Heart left ventricle (tissue), 16 donors: ENCODE measurements at regions not wholly inside any gene's neighbourhood (a gene's known extent, or its start where the extent isn't known, plus 50 kb on each side); places are given as distances from the start of the nearest gene placed in this dataset.

Experiments used
- ATAC-seq, 4 donors: fragments of 200-7000 bp; cut with Tn5 transposase; one replicate each; pipeline ENCODE4 v1.9.1; 2020 to 2022; ENCODE audit warnings: moderate library complexity in 4 of 4, mild to moderate bottlenecking in 3 of 4, moderate number of reproducible peaks in 1 of 4
- DNase-seq, 5 donors: peaks; one replicate each; pipeline ENCODE4 v3.0.0-alpha.2; 2020
- H3K27ac ChIP-seq, 12 donors: fragments of 200-600 bp; sonication (generic) in 4 of 12; one replicate each; pipeline versions ENCODE4 v1.5.0 to v1.8.0; 2016 to 2022; ENCODE audit warnings: mild to moderate bottlenecking in 2 of 12
- H3K27me3 ChIP-seq, 9 donors: fragments of 200-600 bp; sonication (generic) in 2 of 9; one replicate each; pipeline versions ENCODE4 v1.5.1 to v1.8.0; 2016 to 2022; ENCODE audit warnings: mild to moderate bottlenecking in 3 of 9
- H3K36me3 ChIP-seq, 9 donors: fragments of 200-600 bp; sonication (generic) in 2 of 9; one replicate each; pipeline versions ENCODE4 v1.5.0 to v1.8.0; 2018 to 2022; ENCODE audit warnings: mild to moderate bottlenecking in 2 of 9
- H3K4me1 ChIP-seq, 12 donors: fragments of 200-600 bp; sonication (generic) in 4 of 12; one replicate each; pipeline versions ENCODE4 v1.5.0 to v1.8.0; 2016 to 2022; ENCODE audit warnings: mild to moderate bottlenecking in 3 of 12
- H3K4me3 ChIP-seq, 12 donors: fragments of 200-600 bp; sonication (generic) in 4 of 12; one replicate each; pipeline versions ENCODE4 v1.5.0 to v1.8.0; 2017 to 2022; ENCODE audit warnings: mild to moderate bottlenecking in 9 of 12, moderate library complexity in 4 of 12
- H3K9me3 ChIP-seq, 12 donors: fragments of 200-600 bp; sonication (generic) in 4 of 12; one replicate each; pipeline versions ENCODE4 v1.5.0 to v1.8.0; 2016 to 2022; ENCODE audit warnings: mild to moderate bottlenecking in 1 of 12
- POLR2A ChIP-seq, 2 donors: fragments of 450-650 bp; IDR thresholded peaks; one replicate each; pipeline ENCODE4 v1.6.1; 2017; ENCODE audit warnings: antibody characterized with exemption in 2 of 2, mild to moderate bottlenecking in 2 of 2, moderate library complexity in 2 of 2
- WGBS, 4 donors: extraction: QIAGEN DNeasy Blood & Tissue Kit in 2 of 4; methylation state at CpG; one replicate each; pipeline versions ENCODE4 v1.1.5 to v1.1.7; 2013 to 2018; 5-methylcytosine and 5-hydroxymethylcytosine counted together
- intact Hi-C, 10 donors: fragments of 100-400 bp; cut with DNase I; formaldehyde crosslinking; loops; one replicate each; pipeline versions ENCODE4 v1.11.1 to v1.14.2; 2022
- TF ChIP-seq, protein P1 (sequence below), 12 donors: fragments of 200-600 bp; sonication (generic) in 4 of 12; IDR thresholded peaks; one replicate each; pipeline versions ENCODE4 v1.5.0 to v1.8.0; 2018 to 2022; ENCODE audit warnings: antibody characterized with exemption in 12 of 12, mild to moderate bottlenecking in 5 of 12
- donor health status: ischemic (EF 13 %, LVEDD 7.1; RV severe dilation, severe dysfunction).
- donor health status: healthy with polysubstance abuse.
- donor health status: DM: no; HTN: yes; CAD: no.
- donor health status: DM: no; HTN: no; CAD: no.
- donor health status: ischemic (EF 25% LVEDD 6.9; RV normal size, moderate dysfunction).
- donor health status: ischemic (EF 25% LVEDD 5.7; RV mildly dilated, moderate dysfunction).
- donor health status: healthy.
- donor health status: DM: yes; HTN: yes; CAD: no.
- donor health status: ischemic (EF 35%, LVEDD 5.7; RV mildly dilated, moderate dysfunction).
- donor health status: nonischemic (EF 11% LVEDD 7.7; RV severe dilation, severe dysfunction).
- donor health status: DM: yes; HTN: yes; CAD: no.
- donor health status: PGD.
- donor health status: ischemic (EF 29% LVEDD 5.4; RV normal size, mild dysfunction).
- donor health status: nonischemic (EF 23%, LVEDD 6.1; RV moderate dilation, normal function).

DNA sequence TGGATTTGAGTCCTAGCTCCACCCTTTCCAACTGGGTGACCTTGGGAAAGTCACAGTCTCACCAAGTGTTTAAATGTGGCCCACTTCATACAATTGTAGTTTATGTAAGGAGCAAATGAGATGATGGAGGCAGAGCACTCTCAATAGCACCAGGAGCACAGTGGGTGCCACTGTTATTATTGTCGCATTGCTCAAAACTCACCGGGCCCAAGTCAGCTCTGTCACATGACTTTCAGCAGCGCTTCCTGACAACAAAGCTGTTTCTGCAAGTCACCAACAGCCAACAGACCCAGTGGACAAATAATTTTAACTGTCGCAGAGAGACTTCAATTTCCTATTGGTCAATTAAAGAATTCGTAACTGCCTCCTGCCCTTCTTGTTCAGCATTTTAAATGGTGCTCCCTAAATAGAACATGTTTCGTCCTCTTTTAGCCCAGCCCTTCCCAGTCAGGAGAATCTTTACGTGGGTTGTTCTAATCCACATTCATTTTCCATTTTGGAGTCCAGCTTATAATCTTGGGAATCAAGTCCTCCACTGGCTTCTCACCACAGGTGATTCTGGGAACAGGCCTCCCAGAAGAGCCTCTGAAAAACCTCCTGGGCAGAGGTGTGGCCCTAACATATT is 415.6 kb upstream of the NPVF start:
- WGBS, 4 donors, result 71 to 87% (median 80%) methylated on average over 7 of the region's 7 CpGs
- no peak for ATAC-seq
- intact Hi-C loops, result no loop called here

DNA sequence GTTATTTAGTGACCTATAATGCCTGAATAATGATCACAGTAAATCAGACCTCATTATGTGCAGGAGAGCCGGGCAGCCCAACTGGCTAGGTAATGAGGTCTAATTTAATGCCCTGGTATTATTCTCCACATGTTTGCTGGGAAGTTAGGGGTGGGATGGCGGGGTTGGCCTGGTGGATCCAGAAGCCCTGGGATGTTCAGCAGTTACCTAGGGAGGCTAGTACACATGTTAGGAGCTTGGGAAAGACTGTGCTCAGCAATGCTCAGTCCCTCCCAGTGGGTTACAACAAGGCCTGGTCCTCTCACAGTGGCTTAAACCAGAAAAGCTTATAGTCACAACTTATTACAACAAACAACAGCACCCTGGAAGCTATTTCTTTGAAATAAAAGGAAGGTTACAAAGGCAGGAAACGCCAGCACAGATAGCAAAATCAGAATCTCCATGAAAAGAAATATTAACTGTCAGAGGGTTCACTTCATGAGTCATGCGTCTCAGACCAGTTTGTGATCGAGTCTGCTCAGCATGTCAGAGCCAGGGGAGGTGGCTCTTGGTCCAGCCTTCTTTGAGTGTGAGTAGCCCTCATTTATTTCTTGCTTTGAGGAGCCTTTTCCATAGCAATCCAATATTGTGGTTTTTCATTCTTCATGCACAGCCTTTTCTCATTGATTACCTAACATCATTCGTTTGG is 418.6 kb upstream of the NPVF start:
- no peak for TF ChIP-seq POLR2A (IDR thresholded peaks at IDR 0.05)
- TF ChIP-seq, protein P1, sequence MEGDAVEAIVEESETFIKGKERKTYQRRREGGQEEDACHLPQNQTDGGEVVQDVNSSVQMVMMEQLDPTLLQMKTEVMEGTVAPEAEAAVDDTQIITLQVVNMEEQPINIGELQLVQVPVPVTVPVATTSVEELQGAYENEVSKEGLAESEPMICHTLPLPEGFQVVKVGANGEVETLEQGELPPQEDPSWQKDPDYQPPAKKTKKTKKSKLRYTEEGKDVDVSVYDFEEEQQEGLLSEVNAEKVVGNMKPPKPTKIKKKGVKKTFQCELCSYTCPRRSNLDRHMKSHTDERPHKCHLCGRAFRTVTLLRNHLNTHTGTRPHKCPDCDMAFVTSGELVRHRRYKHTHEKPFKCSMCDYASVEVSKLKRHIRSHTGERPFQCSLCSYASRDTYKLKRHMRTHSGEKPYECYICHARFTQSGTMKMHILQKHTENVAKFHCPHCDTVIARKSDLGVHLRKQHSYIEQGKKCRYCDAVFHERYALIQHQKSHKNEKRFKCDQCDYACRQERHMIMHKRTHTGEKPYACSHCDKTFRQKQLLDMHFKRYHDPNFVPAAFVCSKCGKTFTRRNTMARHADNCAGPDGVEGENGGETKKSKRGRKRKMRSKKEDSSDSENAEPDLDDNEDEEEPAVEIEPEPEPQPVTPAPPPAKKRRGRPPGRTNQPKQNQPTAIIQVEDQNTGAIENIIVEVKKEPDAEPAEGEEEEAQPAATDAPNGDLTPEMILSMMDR (IDR thresholded peaks at IDR 0.05), result no peak

More for the DNA sequence above, 415.6 kb upstream of the NPVF start:
- Histone ChIP-seq H3K9me3 (no peaks in the 10 kb centered on the region), H3K4me3 (no peak overlapping the region), H3K36me3 (no peaks in the 10 kb centered on the region), H3K27ac (peak overlapping the region in 2 of 12 donors; percentile 23 to 58), H3K4me1 (peaks cover 0 to 10% (median 0%) of the 10 kb centered on the region in 12 donors), H3K27me3 (no peaks in the 10 kb centered on the region)
- DNase-seq, result no peak
- TF ChIP-seq, protein P1 (IDR thresholded peaks at IDR 0.05), result no peak

DNA sequence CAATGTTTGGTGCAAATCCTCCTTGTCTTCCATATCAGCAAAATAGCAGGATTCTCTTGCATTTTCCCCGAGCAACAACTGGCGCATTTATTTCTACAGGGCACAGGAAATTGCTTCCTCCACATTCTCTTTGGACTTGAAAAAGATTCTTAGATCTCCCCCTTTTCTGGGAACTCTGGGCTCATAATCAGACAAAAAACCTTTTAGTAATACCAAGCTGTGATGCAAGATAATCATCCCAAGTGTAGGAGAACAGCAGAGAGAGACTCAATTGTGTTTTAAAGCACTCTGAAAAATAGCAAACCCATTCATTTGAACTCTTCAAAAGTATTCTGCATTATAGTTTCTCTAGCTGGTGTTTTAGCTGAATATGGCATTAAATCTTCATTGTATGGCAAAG is 419.6 kb upstream of the NPVF start:
- TF ChIP-seq POLR2A (IDR thresholded peaks at IDR 0.05), result no peak
- TF ChIP-seq, protein P1 (IDR thresholded peaks at IDR 0.05), result no peak
- WGBS, 4 donors, result 36 to 95% (median 69%) methylated on average over 2 of the region's 2 CpGs

More for the DNA sequence above, 418.6 kb upstream of the NPVF start:
- no peak for DNase-seq
- H3K27ac ChIP-seq, result no peak overlapping the region
- no peaks in the 10 kb centered on the region for H3K36me3 ChIP-seq
- H3K4me1 ChIP-seq, result peaks cover 0 to 10% (median 0%) of the 10 kb centered on the region in 12 donors
- no peak overlapping the region for H3K4me3 ChIP-seq
- H3K27me3 ChIP-seq, result no peaks in the 10 kb centered on the region
- 78 to 82% (median 80%) methylated on average over 6 of the region's 6 CpGs for WGBS, 4 donors
- intact Hi-C loops, result no loop called here
- H3K9me3 ChIP-seq, result no peaks in the 10 kb centered on the region
- no peak for ATAC-seq

DNA sequence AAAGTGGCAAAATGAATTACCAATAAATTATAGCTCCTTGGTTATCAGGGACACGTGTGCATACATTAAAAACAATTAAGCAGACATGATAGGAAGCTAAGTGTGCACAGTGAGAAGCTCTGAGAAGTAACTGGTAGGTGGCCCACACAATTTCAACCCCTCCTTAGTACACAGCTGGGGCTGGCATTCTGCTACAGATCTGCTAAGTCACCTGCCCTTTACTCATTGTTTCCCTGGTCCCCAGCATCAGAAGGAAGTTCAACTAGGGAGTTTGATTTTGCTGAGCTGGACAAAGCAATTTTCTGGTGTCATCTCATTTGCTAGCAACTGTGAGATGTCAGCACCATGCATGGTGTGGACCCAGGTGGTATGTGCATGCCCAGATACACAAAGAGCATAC is 424.1 kb upstream of the NPVF start:
- ATAC-seq (no peak), DNase-seq (no peak)
- H3K4me3 ChIP-seq, result no peak overlapping the region
- intact Hi-C loops, result no loop called here
- peaks cover 0 to 14% (median 0%) of the 10 kb centered on the region in 12 donors for H3K4me1 ChIP-seq
- H3K9me3 ChIP-seq, result no peaks in the 10 kb centered on the region
- WGBS, 4 donors, result 59 to 85% (median 67%) methylated on average over 1 of the region's 1 CpG
- no peaks in the 10 kb centered on the region for H3K36me3 ChIP-seq
- no peak overlapping the region for H3K27ac ChIP-seq
- TF ChIP-seq, protein P1 (IDR thresholded peaks at IDR 0.05), result no peak
- TF ChIP-seq POLR2A (IDR thresholded peaks at IDR 0.05), result no peak
- no peaks in the 10 kb centered on the region for H3K27me3 ChIP-seq

More for the DNA sequence above, 419.6 kb upstream of the NPVF start:
- H3K27ac ChIP-seq, result no peak overlapping the region
- H3K36me3 ChIP-seq, result no peaks in the 10 kb centered on the region
- no peak overlapping the region for H3K4me3 ChIP-seq
- H3K27me3 ChIP-seq, result no peaks in the 10 kb centered on the region
- peaks cover 0 to 10% (median 0%) of the 10 kb centered on the region in 12 donors for H3K4me1 ChIP-seq
- intact Hi-C loops, result no loop called here
- ATAC-seq, result no peak
- no peak for DNase-seq
- no peaks in the 10 kb centered on the region for H3K9me3 ChIP-seq
